CD4-positive, alpha-beta T cell treated with Interleukin-15 for 1 hour (primary cell): ENCODE measurements at regions not wholly inside any gene's neighbourhood (a gene's known extent, or its start where the extent isn't known, plus 50 kb on each side); places are given as distances from the start of the nearest gene placed in this dataset.

Experiments used
- DNase-seq: peaks from one replicate; pipeline ENCODE4 v3.0.0-alpha.2; 2020

GRCh38 chr4:152234571-152234970 lies 301.3 kb downstream of the FBXW7 start:
- no peak for DNase-seq

- no peak for DNase-seq
Measured at GRCh38 chr4:152232271-152232670, 303.6 kb downstream of the FBXW7 start.

GRCh38 chr4:152229782-152230289 lies 306.1 kb downstream of the FBXW7 start:
- no peak for DNase-seq

- DNase-seq = no peak
Measured at GRCh38 chr4:152225680-152226079, 310.2 kb downstream of the FBXW7 start.

- no peak for DNase-seq
Measured at GRCh38 chr4:152224721-152225420, 311.0 kb downstream of the FBXW7 start.

- no peak for DNase-seq
Measured at GRCh38 chr4:152224223-152224622, 311.7 kb downstream of the FBXW7 start.

- DNase-seq = no peak
Measured at GRCh38 chr4:152223600-152223999, 312.3 kb downstream of the FBXW7 start.

- DNase-seq = no peak
Measured at GRCh38 chr4:152221816-152222516, 313.9 kb downstream of the FBXW7 start.

- no peak for DNase-seq
Measured at GRCh38 chr4:152220201-152220666, 315.7 kb downstream of the FBXW7 start.

- DNase-seq = no peak
Measured at GRCh38 chr4:152218576-152218975, 317.3 kb downstream of the FBXW7 start.

GRCh38 chr4:152217896-152218295 lies 318.0 kb downstream of the FBXW7 start:
- DNase-seq = no peak

- no peak for DNase-seq
Measured at GRCh38 chr4:152211936-152212653, 323.8 kb downstream of the FBXW7 start.

GRCh38 chr4:152209772-152210493 lies 326.0 kb downstream of the FBXW7 start:
- no peak for DNase-seq

GRCh38 chr4:152207378-152207720 lies 328.5 kb downstream of the FBXW7 start:
- no peak for DNase-seq

- no peak for DNase-seq
Measured at GRCh38 chr4:152206646-152207377, 329.1 kb downstream of the FBXW7 start.

- DNase-seq = no peak
Measured at GRCh38 chr4:152206185-152206584, 329.7 kb downstream of the FBXW7 start.

- no peak for DNase-seq
Measured at GRCh38 chr4:152202415-152202814, 333.5 kb downstream of the FBXW7 start.

- DNase-seq = no peak
Measured at GRCh38 chr4:152200511-152201333, 335.2 kb downstream of the FBXW7 start.

GRCh38 chr4:152197211-152197610 lies 338.7 kb downstream of the FBXW7 start:
- no peak for DNase-seq

GRCh38 chr4:152195888-152196287 lies 340.0 kb downstream of the FBXW7 start:
- no peak for DNase-seq

GRCh38 chr4:152193059-152193458 lies 342.8 kb downstream of the FBXW7 start:
- no peak for DNase-seq
